ENCODE measurements at regions not wholly inside any gene's neighbourhood (a gene's known extent, or its start where the extent isn't known, plus 50 kb on each side); places are given as distances from the start of the nearest gene placed in this dataset.
A peak's percentile ranks its signal among the peaks of the same experiment; 100 is the strongest.

- Histone ChIP-seq H3K9me3 (no peaks in the 10 kb centered on the region), H3K36me3 (no peaks in the 10 kb centered on the region), H3K4me3 (no peak overlapping the region), H3K27ac (peak overlapping the region in 2 of 4 donors; percentile 11), H3K27me3 (no peaks in the 10 kb centered on the region), H3K4me1 (peaks cover 0 to 10% (median 5%) of the 10 kb centered on the region in 4 donors)
- TF ChIP-seq POLR2A (IDR thresholded peaks at IDR 0.05) (no peak), POLR2AphosphoS5 (IDR thresholded peaks at IDR 0.05) (no peak), EP300 (IDR thresholded peaks at IDR 0.05) (no peak), CTCF (IDR thresholded peaks at IDR 0.05) (peak in 4 of 6 experiments; percentile 27 to 62 (median 44))
- peak; percentile 66 to 74 for DNase-seq
- peak; percentile 72 to 73 for ATAC-seq (ENCODE audit: low FRiP score in 2 of 2)
- 61 to 68% methylated on average over 10 of the region's 10 CpGs for WGBS, 2 donors
Measured at GRCh38 chr4:184310171-184310567, 92.5 kb upstream of the ENPP6 start.

- H3K4me1 ChIP-seq, result peaks cover 0 to 10% (median 5%) of the 10 kb centered on the region in 4 donors
- no peak for TF ChIP-seq POLR2AphosphoS5 (IDR thresholded peaks at IDR 0.05)
- no peak for TF ChIP-seq POLR2A (IDR thresholded peaks at IDR 0.05)
- no peak for TF ChIP-seq CTCF (IDR thresholded peaks at IDR 0.05)
- H3K4me3 ChIP-seq, result no peak overlapping the region
- H3K27ac ChIP-seq, result peak overlapping the region in 1 of 4 donors; percentile 11
- ATAC-seq (ENCODE audit: low FRiP score in 2 of 2) (no peak), DNase-seq (no peak)
- no peaks in the 10 kb centered on the region for H3K36me3 ChIP-seq
- WGBS, 2 donors, result 86 to 90% methylated on average over 11 of the region's 11 CpGs
- H3K9me3 ChIP-seq, result no peaks in the 10 kb centered on the region
- H3K27me3 ChIP-seq, result no peaks in the 10 kb centered on the region
Measured at GRCh38 chr4:184309241-184310170, 91.8 kb upstream of the ENPP6 start.

- H3K36me3 ChIP-seq, result no peaks in the 10 kb centered on the region
- 77 to 88% methylated on average over 3 of the region's 3 CpGs for WGBS, 2 donors
- no peak for ATAC-seq (ENCODE audit: low FRiP score in 2 of 2)
- H3K9me3 ChIP-seq, result no peaks in the 10 kb centered on the region
- peaks cover 0 to 10% (median 5%) of the 10 kb centered on the region in 4 donors for H3K4me1 ChIP-seq
- H3K27me3 ChIP-seq, result no peaks in the 10 kb centered on the region
- DNase-seq, result no peak
- no peak for TF ChIP-seq EP300 (IDR thresholded peaks at IDR 0.05)
- no peak for TF ChIP-seq CTCF (IDR thresholded peaks at IDR 0.05)
- TF ChIP-seq POLR2AphosphoS5 (IDR thresholded peaks at IDR 0.05), result no peak
- no peak for TF ChIP-seq POLR2A (IDR thresholded peaks at IDR 0.05)
- H3K27ac ChIP-seq, result no peak overlapping the region
- no peak overlapping the region for H3K4me3 ChIP-seq
Measured at GRCh38 chr4:184306949-184307348, 89.3 kb upstream of the ENPP6 start.

DNA sequence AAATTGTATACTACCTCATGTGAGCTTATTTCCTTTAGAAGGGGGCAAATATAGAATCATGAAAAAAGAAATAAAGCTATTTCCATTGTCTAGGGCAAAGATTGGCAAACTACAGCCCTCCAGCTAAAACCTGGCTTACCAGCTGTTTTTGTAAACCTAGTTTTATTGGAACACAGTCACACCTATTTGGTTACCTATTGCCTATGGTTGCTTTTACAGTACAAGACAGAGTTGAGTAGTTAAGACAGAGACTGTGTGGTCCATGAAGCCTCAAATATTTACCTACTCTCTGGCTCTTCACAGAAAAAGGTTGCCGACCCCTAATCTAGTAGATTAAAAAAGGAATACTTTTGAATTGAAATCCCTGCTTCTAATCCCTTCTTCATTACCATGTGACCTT lies 88.8 kb upstream of the ENPP6 start:
- ATAC-seq (ENCODE audit: low FRiP score in 2 of 2), result no peak
- TF ChIP-seq POLR2AphosphoS5 (IDR thresholded peaks at IDR 0.05) (no peak), EP300 (IDR thresholded peaks at IDR 0.05) (no peak), POLR2A (IDR thresholded peaks at IDR 0.05) (no peak), CTCF (IDR thresholded peaks at IDR 0.05) (no peak)
- Histone ChIP-seq H3K4me1 (peaks cover 0 to 10% (median 5%) of the 10 kb centered on the region in 4 donors), H3K27me3 (no peaks in the 10 kb centered on the region), H3K9me3 (no peaks in the 10 kb centered on the region), H3K36me3 (no peaks in the 10 kb centered on the region), H3K27ac (no peak overlapping the region), H3K4me3 (no peak overlapping the region)
- no peak for DNase-seq
- 73 to 75% methylated on average over 1 of the region's 1 CpG for WGBS, 2 donors
